ENCODE measurements at regions not wholly inside any gene's neighbourhood (a gene's known extent, or its start where the extent isn't known, plus 50 kb on each side); places are given as distances from the start of the nearest gene placed in this dataset.

DNA sequence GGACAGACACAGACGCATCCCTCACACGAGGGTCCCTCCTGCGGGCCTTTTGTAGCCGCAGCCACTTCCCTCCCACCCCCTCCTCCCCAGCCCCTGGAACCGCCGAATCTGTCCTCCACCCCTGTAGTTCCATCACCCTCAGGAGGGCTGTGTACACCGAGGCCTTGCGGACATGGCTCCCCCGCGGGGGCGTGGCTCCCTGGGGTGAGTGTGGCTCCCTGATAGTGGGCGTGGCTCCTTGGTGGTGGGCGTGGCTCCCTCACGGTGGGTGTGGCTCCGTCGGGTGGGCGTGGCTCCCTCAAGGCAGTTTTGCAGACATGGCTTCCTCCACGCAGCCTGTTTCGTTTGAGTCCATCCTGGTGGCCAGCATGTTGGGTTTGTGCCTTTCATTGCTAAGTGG, 420.7 kb upstream of the SALL3 start:
- TF ChIP-seq GLIS3 (CRISPR knock-in tag; IDR thresholded peaks at IDR 0.05), result no peak
- TF ChIP-seq ZNF565 (CRISPR knock-in tag; conservative IDR thresholded peaks at IDR 0.05; ENCODE audit: low read depth), result no peak
- TF ChIP-seq TCF4 (CRISPR knock-in tag; IDR thresholded peaks at IDR 0.05; ENCODE audit: borderline replicate concordance), result no peak
- no peak for TF ChIP-seq ZNF8 (CRISPR knock-in tag; IDR thresholded peaks at IDR 0.05)
- TF ChIP-seq, protein P1, sequence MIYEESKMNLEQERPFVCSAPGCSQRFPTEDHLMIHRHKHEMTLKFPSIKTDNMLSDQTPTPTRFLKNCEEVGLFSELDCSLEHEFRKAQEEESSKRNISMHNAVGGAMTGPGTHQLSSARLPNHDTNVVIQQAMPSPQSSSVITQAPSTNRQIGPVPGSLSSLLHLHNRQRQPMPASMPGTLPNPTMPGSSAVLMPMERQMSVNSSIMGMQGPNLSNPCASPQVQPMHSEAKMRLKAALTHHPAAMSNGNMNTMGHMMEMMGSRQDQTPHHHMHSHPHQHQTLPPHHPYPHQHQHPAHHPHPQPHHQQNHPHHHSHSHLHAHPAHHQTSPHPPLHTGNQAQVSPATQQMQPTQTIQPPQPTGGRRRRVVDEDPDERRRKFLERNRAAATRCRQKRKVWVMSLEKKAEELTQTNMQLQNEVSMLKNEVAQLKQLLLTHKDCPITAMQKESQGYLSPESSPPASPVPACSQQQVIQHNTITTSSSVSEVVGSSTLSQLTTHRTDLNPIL (CRISPR knock-in tag; IDR thresholded peaks at IDR 0.05; ENCODE audit: low read depth), result no peak
